ENCODE measurements at regions not wholly inside any gene's neighbourhood (a gene's known extent, or its start where the extent isn't known, plus 50 kb on each side); places are given as distances from the start of the nearest gene placed in this dataset.

DNA sequence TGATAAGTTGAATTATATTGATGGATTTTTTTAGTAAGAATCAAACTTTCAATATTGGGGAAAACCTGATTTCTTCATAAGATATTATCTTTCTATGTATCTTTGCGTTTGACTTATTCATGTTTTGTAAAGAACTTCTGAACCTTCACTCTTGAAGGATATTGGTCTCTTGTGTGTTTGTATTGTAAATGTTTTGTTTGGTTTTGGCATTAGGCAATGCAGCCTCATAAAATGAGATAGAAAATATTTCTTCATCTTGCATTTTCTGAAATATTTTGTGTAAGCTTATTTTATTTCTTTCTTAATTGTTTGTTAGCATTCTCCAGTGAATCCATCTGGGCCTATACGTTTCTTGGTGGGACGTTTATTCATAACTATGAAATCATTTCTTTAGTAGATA is 271.9 kb downstream of the RAB38 start:
- H3K4me3 ChIP-seq (ENCODE audit: low read length), result no peak overlapping the region
- no peaks in the 10 kb centered on the region for H3K79me2 ChIP-seq (ENCODE audit: low read length)
- no peaks in the 10 kb centered on the region for H4K20me1 ChIP-seq (ENCODE audit: insufficient read depth, low read length)

DNA sequence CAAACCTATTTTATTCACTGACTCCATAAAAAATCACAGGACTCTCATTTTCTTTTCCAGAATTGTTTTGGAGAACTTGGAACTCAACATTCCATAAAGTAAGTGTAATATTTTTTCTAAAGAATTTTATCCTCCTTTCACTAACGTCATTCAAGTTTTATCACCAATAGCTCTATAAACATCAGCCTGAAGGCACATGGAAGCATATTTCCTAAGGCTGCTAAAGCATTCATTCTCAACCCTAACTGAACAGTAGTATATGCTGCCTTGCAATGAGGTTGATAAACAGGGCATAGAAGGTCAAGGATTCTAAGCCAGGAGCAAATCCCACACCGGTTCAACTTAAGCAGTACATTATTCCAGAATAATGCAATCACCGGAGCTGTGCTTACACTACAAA is 273.9 kb downstream of the RAB38 start:
- Histone ChIP-seq H3K4me1 (ENCODE audit: low read length) (no peaks in the 10 kb centered on the region), H3K27me3 (ENCODE audit: low read depth, low read length) (no peaks in the 10 kb centered on the region), H3K79me2 (ENCODE audit: low read length) (no peaks in the 10 kb centered on the region), H3K4me2 (ENCODE audit: low read length) (no peak overlapping the region), H3K36me3 (replicated peaks; ENCODE audit: low read depth, low read length) (no peaks in the 10 kb centered on the region), H4K20me1 (ENCODE audit: insufficient read depth, low read length) (no peaks in the 10 kb centered on the region), H3K9me3 (ENCODE audit: insufficient read depth, low read length) (no peaks in the 10 kb centered on the region), H3K27ac (ENCODE audit: low read length) (no peak overlapping the region), H3K9ac (ENCODE audit: low read length) (no peak overlapping the region), H3K4me3 (ENCODE audit: low read length) (no peak overlapping the region), H2AFZ (ENCODE audit: low read depth, low read length) (no peak overlapping the region)
- TF ChIP-seq, protein P1, sequence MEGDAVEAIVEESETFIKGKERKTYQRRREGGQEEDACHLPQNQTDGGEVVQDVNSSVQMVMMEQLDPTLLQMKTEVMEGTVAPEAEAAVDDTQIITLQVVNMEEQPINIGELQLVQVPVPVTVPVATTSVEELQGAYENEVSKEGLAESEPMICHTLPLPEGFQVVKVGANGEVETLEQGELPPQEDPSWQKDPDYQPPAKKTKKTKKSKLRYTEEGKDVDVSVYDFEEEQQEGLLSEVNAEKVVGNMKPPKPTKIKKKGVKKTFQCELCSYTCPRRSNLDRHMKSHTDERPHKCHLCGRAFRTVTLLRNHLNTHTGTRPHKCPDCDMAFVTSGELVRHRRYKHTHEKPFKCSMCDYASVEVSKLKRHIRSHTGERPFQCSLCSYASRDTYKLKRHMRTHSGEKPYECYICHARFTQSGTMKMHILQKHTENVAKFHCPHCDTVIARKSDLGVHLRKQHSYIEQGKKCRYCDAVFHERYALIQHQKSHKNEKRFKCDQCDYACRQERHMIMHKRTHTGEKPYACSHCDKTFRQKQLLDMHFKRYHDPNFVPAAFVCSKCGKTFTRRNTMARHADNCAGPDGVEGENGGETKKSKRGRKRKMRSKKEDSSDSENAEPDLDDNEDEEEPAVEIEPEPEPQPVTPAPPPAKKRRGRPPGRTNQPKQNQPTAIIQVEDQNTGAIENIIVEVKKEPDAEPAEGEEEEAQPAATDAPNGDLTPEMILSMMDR (IDR thresholded peaks at IDR 0.05; ENCODE audit: low read depth, low read length), result no peak
- TF ChIP-seq EZH2phosphoT487 (IDR thresholded peaks at IDR 0.05; ENCODE audit: low read depth), result no peak

More for the DNA sequence above, 271.9 kb downstream of the RAB38 start:
- no peak overlapping the region for H3K27ac ChIP-seq (ENCODE audit: low read length)
- H2AFZ ChIP-seq (ENCODE audit: low read depth, low read length), result no peak overlapping the region
- no peak overlapping the region for H3K9ac ChIP-seq (ENCODE audit: low read length)
- H3K4me1 ChIP-seq (ENCODE audit: low read length), result no peaks in the 10 kb centered on the region
- H3K27me3 ChIP-seq (ENCODE audit: low read depth, low read length), result no peaks in the 10 kb centered on the region
- H3K36me3 ChIP-seq (replicated peaks; ENCODE audit: low read depth, low read length), result no peaks in the 10 kb centered on the region
- no peak overlapping the region for H3K4me2 ChIP-seq (ENCODE audit: low read length)
- H3K9me3 ChIP-seq (ENCODE audit: insufficient read depth, low read length), result no peaks in the 10 kb centered on the region
- TF ChIP-seq, protein P1 (IDR thresholded peaks at IDR 0.05; ENCODE audit: low read depth, low read length), result no peak
- TF ChIP-seq EZH2phosphoT487 (IDR thresholded peaks at IDR 0.05; ENCODE audit: low read depth), result no peak

DNA sequence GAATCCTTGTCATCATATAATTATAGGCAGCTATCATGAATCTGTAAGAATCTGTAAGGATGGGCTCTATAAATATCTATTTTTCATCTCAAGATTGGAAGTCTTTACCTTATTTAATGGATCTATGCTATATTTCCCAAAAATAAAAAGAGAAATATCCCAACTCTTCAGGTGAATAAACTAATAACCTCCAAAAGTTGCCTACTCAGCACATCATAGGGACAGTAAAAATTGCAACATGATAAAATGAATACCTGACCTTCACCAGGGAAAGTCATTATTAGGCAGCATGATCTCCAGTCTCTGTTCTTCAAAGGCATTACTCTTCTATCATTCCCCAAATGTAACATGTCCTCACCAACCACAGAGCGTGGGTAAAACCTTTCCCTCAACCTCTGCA is 277.3 kb downstream of the RAB38 start:
- H4K20me1 ChIP-seq (ENCODE audit: insufficient read depth, low read length), result no peaks in the 10 kb centered on the region
- TF ChIP-seq EZH2phosphoT487 (IDR thresholded peaks at IDR 0.05; ENCODE audit: low read depth), result no peak
- TF ChIP-seq, protein P1 (IDR thresholded peaks at IDR 0.05; ENCODE audit: low read depth, low read length), result no peak
- no peak overlapping the region for H2AFZ ChIP-seq (ENCODE audit: low read depth, low read length)
- H3K79me2 ChIP-seq (ENCODE audit: low read length), result no peaks in the 10 kb centered on the region
- no peaks in the 10 kb centered on the region for H3K9me3 ChIP-seq (ENCODE audit: insufficient read depth, low read length)
- H3K27me3 ChIP-seq (ENCODE audit: low read depth, low read length), result no peaks in the 10 kb centered on the region
- H3K27ac ChIP-seq (ENCODE audit: low read length), result no peak overlapping the region
- no peak overlapping the region for H3K4me3 ChIP-seq (ENCODE audit: low read length)
- H3K9ac ChIP-seq (ENCODE audit: low read length), result no peak overlapping the region
- no peak overlapping the region for H3K4me2 ChIP-seq (ENCODE audit: low read length)
- no peaks in the 10 kb centered on the region for H3K4me1 ChIP-seq (ENCODE audit: low read length)
- H3K36me3 ChIP-seq (replicated peaks; ENCODE audit: low read depth, low read length), result no peaks in the 10 kb centered on the region

DNA sequence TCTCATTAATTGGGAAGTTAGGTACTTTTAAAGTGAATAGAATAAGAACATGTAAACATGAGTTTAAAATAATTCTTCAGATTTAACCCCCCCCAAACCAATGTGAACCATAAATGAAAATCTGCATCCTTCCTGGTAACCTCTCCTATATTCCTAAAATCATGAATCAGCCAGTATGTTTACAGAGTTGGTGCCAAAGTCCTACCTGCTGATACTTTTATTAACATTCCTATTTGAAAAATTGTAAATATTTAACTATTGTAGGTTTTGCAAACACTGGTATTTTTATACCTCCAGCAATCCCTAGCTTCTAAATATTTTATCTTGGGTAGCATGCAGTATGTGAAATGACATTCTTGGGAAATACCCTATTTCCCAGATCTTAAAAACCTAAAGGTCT is 278.2 kb downstream of the RAB38 start:
- no peaks in the 10 kb centered on the region for H4K20me1 ChIP-seq (ENCODE audit: insufficient read depth, low read length)
- TF ChIP-seq, protein P1 (IDR thresholded peaks at IDR 0.05; ENCODE audit: low read depth, low read length), result no peak
- no peak for TF ChIP-seq EZH2phosphoT487 (IDR thresholded peaks at IDR 0.05; ENCODE audit: low read depth)
- no peak overlapping the region for H3K9ac ChIP-seq (ENCODE audit: low read length)
- H3K27ac ChIP-seq (ENCODE audit: low read length), result no peak overlapping the region
- no peak overlapping the region for H3K4me2 ChIP-seq (ENCODE audit: low read length)
- no peak overlapping the region for H3K4me3 ChIP-seq (ENCODE audit: low read length)
- no peak overlapping the region for H2AFZ ChIP-seq (ENCODE audit: low read depth, low read length)
- no peaks in the 10 kb centered on the region for H3K27me3 ChIP-seq (ENCODE audit: low read depth, low read length)
- H3K9me3 ChIP-seq (ENCODE audit: insufficient read depth, low read length), result no peaks in the 10 kb centered on the region
- H3K79me2 ChIP-seq (ENCODE audit: low read length), result no peaks in the 10 kb centered on the region
- no peaks in the 10 kb centered on the region for H3K4me1 ChIP-seq (ENCODE audit: low read length)
- no peaks in the 10 kb centered on the region for H3K36me3 ChIP-seq (replicated peaks; ENCODE audit: low read depth, low read length)
